Tibial nerve (tissue), 4 donors: ENCODE measurements at regions not wholly inside any gene's neighbourhood (a gene's known extent, or its start where the extent isn't known, plus 50 kb on each side); places are given as distances from the start of the nearest gene placed in this dataset.

Source experiments
- DNase-seq, 2 donors: peaks; one replicate each; pipeline ENCODE4 v3.0.0-alpha.2; 2019; ENCODE audit warnings: low spot score in 2 of 2
- H3K27ac ChIP-seq, 4 donors: fragments of 200-600 bp; sonication (generic) in 3 of 4; one replicate each; pipeline ENCODE4 v1.5.1; 2017 to 2019; ENCODE audit warnings: mild to moderate bottlenecking in 1 of 4
- H3K27me3 ChIP-seq, 2 donors: fragments of 200-600 bp; sonication (generic) in 1 of 2; one replicate each; pipeline versions ENCODE4 v1.5.1 to v1.6.0; 2017 to 2019
- H3K36me3 ChIP-seq, 3 donors: fragments of 200-600 bp; sonication (generic); one replicate each; pipeline ENCODE4 v1.5.1; 2018 to 2019
- H3K4me1 ChIP-seq, 4 donors: fragments of 200-600 bp; sonication (generic) in 3 of 4; one replicate each; pipeline ENCODE4 v1.5.1; 2017 to 2019
- H3K4me3 ChIP-seq, 4 donors: fragments of 200-600 bp; sonication (generic) in 3 of 4; one replicate each; pipeline ENCODE4 v1.5.1; 2017 to 2019; ENCODE audit warnings: mild to moderate bottlenecking in 1 of 4, moderate library complexity in 1 of 4
- H3K9me3 ChIP-seq, 4 donors: fragments of 200-600 bp; sonication (generic) in 3 of 4; one replicate each; pipeline ENCODE4 v1.5.1; 2017 to 2019
- CTCF ChIP-seq, 5 experiments: fragments of 200-600 bp in 3 of 5; fragments of 450-650 bp in 2 of 5; sonication (generic) in 3 of 5; IDR thresholded peaks; one replicate each; pipeline ENCODE4 v1.5.1; 2016 to 2019; ENCODE audit warnings: antibody characterized with exemption in 5 of 5, mild to moderate bottlenecking in 3 of 5, moderate library complexity in 2 of 5
- EP300 ChIP-seq, 2 donors: sonication (generic); formaldehyde crosslinking; IDR thresholded peaks; one replicate each; pipeline ENCODE4 v1.6.1; 2017; ENCODE audit warnings: antibody characterized with exemption in 2 of 2, mild to moderate bottlenecking in 1 of 2
- POLR2A ChIP-seq, 2 donors: fragments of 450-650 bp; IDR thresholded peaks; one replicate each; pipeline ENCODE4 v1.6.1; 2017; ENCODE audit warnings: antibody characterized with exemption in 2 of 2, mild to moderate bottlenecking in 2 of 2, moderate library complexity in 2 of 2
- WGBS, 2 donors: methylation state at CpG; one replicate each; pipeline ENCODE4 v1.1.5; 2018; 5-methylcytosine and 5-hydroxymethylcytosine counted together

- no peak overlapping the region for H3K4me3 ChIP-seq
- no peak for DNase-seq
- peaks cover 0 to 4% (median 0%) of the 10 kb centered on the region in 4 donors for H3K4me1 ChIP-seq
- 90 to 93% methylated on average over 4 of the region's 4 CpGs for WGBS, 2 donors
- no peak for TF ChIP-seq EP300 (IDR thresholded peaks at IDR 0.05)
- TF ChIP-seq CTCF (IDR thresholded peaks at IDR 0.05): no peak
- TF ChIP-seq POLR2A (IDR thresholded peaks at IDR 0.05): no peak
- H3K27me3 ChIP-seq: no peaks in the 10 kb centered on the region
- H3K27ac ChIP-seq: no peak overlapping the region
- H3K9me3 ChIP-seq: no peaks in the 10 kb centered on the region
- no peaks in the 10 kb centered on the region for H3K36me3 ChIP-seq
These were observed 108.4 kb upstream of the VEPH1 start for GRCh38 chr3:157611536-157612076.

GRCh38 chr3:157610876-157611535 is 107.8 kb upstream of the VEPH1 start:
- no peaks in the 10 kb centered on the region for H3K27me3 ChIP-seq
- TF ChIP-seq POLR2A (IDR thresholded peaks at IDR 0.05): no peak
- TF ChIP-seq CTCF (IDR thresholded peaks at IDR 0.05): no peak
- no peak for TF ChIP-seq EP300 (IDR thresholded peaks at IDR 0.05)
- WGBS, 2 donors: 91 to 93% methylated on average over 7 of the region's 7 CpGs

GRCh38 chr3:157607826-157608405 is 104.7 kb upstream of the VEPH1 start:
- Histone ChIP-seq H3K36me3 (no peaks in the 10 kb centered on the region), H3K27me3 (no peaks in the 10 kb centered on the region), H3K9me3 (no peaks in the 10 kb centered on the region), H3K4me1 (peaks cover 0 to 10% (median 0%) of the 10 kb centered on the region in 4 donors), H3K4me3 (no peak overlapping the region), H3K27ac (no peak overlapping the region)
- DNase-seq: no peak
- 81 to 84% methylated on average over 9 of the region's 9 CpGs for WGBS, 2 donors
- TF ChIP-seq CTCF (IDR thresholded peaks at IDR 0.05) (no peak), EP300 (IDR thresholded peaks at IDR 0.05) (no peak), POLR2A (IDR thresholded peaks at IDR 0.05) (no peak)

More at GRCh38 chr3:157610876-157611535, 107.8 kb upstream of the VEPH1 start:
- DNase-seq: no peak
- Histone ChIP-seq H3K27ac (no peak overlapping the region), H3K36me3 (no peaks in the 10 kb centered on the region), H3K4me3 (no peak overlapping the region), H3K9me3 (no peaks in the 10 kb centered on the region), H3K4me1 (peaks cover 0 to 10% (median 0%) of the 10 kb centered on the region in 4 donors)

GRCh38 chr3:157606852-157607197 is 103.6 kb upstream of the VEPH1 start:
- H3K27me3 ChIP-seq: no peaks in the 10 kb centered on the region
- H3K4me1 ChIP-seq: peaks cover 0 to 10% (median 0%) of the 10 kb centered on the region in 4 donors
- DNase-seq: no peak
- no peaks in the 10 kb centered on the region for H3K36me3 ChIP-seq
- no peak for TF ChIP-seq EP300 (IDR thresholded peaks at IDR 0.05)
- no peak for TF ChIP-seq POLR2A (IDR thresholded peaks at IDR 0.05)
- TF ChIP-seq CTCF (IDR thresholded peaks at IDR 0.05): peak in 1 of 5 experiments; percentile 3
- 48 to 53% methylated on average over 4 of the region's 4 CpGs for WGBS, 2 donors
- H3K9me3 ChIP-seq: no peaks in the 10 kb centered on the region
- H3K4me3 ChIP-seq: no peak overlapping the region
- H3K27ac ChIP-seq: no peak overlapping the region
